ENCODE measurements at regions not wholly inside any gene's neighbourhood (a gene's known extent, or its start where the extent isn't known, plus 50 kb on each side); places are given as distances from the start of the nearest gene placed in this dataset.

DNA sequence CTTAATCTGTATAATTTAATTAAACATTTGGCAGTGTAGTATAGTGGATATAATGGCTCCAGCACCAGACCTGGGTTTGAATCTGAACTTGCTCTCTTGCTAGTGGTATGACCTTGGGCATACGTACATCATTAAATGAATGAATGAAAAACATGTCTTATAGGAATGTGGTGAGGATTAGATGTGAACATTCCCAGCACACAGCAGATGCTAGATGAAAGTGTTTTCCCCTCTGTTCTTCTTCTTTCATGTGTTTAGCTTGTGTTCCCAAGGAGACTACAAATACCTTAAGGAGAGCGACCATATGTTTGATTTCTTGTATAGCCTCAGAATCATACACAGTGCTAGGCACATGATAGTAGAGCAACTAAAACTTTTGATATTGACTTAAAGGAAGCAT, 56.5 kb downstream of the CT47B1 start:
- DNase-seq, result no peak

- DNase-seq, result no peak
These were observed 61.7 kb downstream of the CT47B1 start for GRCh38 chrX:120813982-120814381.

DNA sequence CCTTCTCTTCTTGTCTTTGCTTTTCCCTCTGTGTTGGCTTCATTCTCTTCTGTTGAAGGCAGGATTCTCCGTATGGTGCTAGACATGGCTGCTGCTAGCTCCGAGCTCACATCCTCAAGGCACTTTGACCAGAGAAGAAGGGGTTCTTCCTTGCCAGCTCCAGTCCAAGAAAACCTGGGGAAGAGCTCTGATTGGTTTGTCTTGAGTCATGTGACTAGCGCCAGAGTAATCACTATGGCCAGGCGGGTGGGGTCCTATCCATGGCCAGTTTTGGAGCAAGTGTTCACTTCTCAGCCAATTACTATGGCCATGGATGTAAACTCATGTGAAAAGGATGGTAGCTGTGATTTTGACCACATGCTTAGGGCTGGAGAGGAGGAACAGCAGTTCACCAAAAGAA, 74.2 kb downstream of the CT47B1 start:
- DNase-seq, result no peak

DNA sequence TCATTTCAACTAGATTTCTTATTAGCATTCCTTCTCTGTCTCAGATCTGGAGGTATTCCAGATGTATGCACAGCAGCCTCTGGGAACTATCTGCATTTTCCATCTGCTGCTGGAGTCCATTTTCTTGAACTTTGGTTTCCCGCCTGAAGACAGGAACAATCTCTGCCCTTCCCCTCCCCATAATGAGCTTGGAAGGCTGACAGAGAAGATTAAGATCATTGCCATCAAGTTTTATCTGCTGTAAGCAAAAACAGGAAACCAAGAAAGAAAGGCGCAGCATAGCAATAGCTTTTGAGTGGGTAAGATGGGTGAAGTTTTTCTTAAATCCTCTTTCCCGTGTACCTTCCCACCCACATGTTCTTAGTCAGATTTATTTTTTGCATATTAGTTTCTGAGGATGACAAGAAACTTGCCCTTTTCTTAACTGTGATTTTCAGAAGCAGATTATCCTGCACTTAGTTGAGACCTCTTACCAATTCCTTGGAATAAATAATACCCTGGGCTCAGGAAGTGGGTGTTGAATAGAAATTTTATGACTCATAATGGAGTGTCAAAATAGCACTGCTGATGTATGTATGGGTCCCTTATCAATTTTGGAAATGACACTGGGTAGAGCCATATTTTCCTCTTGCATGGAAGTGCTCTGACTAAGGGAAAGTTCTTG, 78.3 kb downstream of the CT47B1 start:
- no peak for DNase-seq

GRCh38 chrX:120795301-120795700, 80.4 kb downstream of the CT47B1 start:
- DNase-seq, result no peak

GRCh38 chrX:120794525-120794975, 81.1 kb downstream of the CT47B1 start:
- DNase-seq, result no peak

- no peak for DNase-seq
These were observed 82.6 kb downstream of the CT47B1 start for GRCh38 chrX:120793098-120793497.

GRCh38 chrX:120791013-120791643, 84.5 kb downstream of the CT47B1 start:
- DNase-seq, result peak; percentile 56

DNA sequence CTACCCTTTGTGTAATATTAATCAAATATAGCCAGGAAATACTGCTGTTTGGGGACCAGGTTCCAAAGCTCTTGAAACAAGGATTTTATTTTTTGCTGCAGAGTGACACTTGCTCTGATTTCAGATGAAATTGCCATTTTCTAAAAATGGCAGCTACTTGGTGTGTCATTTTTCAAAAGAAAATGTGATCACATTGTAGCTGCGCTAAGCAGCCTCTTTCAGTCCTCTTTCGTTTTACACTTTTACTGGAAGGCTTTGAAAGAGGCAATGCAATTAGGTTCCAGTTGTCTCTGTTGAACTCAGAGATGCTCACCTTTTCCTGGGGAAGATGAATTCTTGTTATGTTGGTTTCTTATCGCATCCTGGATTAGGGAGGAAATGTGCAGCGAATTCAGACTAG, 85.1 kb downstream of the CT47B1 start:
- no peak for DNase-seq

DNA sequence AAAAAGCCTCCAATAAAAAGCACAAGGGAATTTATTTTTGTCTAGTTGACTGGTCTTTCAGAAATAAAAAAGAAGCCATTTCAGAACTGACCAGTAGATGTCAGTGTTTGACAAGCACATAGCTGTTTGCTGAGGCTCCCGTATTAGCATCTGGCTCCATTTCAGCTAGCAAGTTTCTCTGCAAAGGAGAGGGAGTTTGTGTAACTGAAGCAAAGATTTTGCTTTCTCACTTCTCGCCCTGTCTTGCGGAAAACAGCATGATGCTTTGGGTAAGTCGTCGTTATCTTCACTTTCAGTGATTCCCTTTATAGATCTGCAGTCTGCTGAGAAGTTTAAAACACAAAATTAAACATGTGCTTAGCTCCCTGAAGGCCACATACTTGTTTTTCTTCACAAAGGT, 85.5 kb downstream of the CT47B1 start:
- DNase-seq, result peak; percentile 81

DNA sequence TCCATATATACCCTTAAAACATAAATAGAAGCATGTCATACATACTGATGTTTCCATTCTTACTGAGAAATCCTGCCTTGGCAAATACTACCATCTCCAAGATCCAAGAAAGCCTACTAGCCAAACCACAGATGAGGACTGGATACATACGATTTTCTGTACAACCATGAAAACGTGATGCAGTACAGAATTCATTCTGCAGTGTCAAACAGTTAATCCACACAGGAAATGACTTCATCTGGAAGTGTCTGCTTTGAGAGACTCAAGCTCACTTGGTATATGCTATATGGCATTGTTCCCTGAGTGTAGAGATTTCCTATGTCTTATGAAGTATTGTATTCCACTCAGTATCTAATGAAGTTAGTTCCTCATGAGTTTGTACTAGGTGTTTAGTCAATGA, 94.3 kb downstream of the CT47B1 start:
- DNase-seq, result peak; percentile 63

- no peak for DNase-seq
These were observed 99.7 kb downstream of the CT47B1 start for GRCh38 chrX:120775959-120776358.

DNA sequence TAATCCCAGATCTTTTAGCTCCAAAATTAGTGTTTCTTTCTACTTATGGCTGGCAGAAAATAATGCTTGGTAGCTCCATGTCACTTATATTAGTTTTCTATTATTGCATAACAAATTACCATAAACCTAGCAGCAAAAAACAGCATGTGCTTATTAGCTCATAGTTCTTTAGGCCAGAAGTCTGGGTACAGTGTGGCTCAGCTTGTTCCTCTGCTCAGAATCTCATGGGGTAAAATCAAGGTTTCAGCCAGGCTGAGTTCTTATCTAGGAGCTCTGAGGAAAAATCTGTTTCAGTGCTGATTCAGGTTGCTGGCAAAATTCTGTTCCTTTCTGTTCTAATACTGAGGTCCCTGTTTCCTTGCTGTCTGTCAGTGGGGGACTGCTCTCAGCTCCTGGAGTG, 101.1 kb downstream of the CT47B1 start:
- no peak for DNase-seq

DNA sequence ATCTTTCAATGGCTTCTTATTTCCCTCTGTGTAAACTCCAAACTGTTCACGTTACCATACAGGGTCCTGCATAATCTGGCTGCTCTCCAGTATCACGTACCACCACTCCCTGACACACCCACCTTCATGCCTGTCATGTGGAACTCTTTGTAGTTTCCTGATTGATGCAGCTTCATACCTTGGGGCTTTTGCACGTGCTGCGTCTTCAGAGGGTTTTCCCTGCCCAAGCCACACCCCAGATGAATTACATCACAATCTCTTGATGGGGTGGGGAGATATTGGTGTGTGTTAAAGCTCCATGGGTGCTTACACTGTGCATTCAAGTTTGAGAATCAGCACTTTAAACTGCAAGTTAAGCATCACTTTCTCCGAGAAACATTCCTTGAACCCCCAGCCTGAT, 101.9 kb downstream of the CT47B1 start:
- DNase-seq, result no peak

GRCh38 chrX:120769576-120770341, 105.9 kb downstream of the CT47B1 start:
- peak; percentile 78 for DNase-seq

DNA sequence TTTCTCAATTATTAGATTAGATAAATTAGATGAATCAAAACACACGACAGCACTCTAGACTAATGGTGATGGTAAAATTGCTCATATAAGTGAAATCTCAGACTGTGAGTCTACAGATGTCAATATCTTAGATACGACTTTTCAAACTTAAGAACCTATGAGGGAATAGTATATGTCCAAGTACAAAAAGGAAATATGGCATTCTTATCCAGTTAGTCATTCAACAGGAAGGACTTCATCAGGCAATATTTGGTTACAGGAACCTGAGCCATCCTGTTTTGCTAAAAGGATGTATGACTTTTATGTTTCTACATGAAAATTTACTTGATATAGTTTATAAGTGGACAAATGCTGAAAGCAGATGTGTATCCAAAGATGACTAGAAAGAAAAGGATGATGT, 107.0 kb downstream of the CT47B1 start:
- DNase-seq, result peak; percentile 43

GRCh38 chrX:120768254-120768653, 107.4 kb downstream of the CT47B1 start:
- no peak for DNase-seq

- peak; percentile 60 for DNase-seq
These were observed 112.4 kb downstream of the CT47B1 start for GRCh38 chrX:120763269-120763668.

GRCh38 chrX:120761810-120762209, 113.9 kb downstream of the CT47B1 start:
- DNase-seq, result peak; percentile 51

GRCh38 chrX:120759685-120760084, 116.0 kb downstream of the CT47B1 start:
- peak; percentile 3 for DNase-seq

GRCh38 chrX:120755066-120755846, 120.4 kb downstream of the CT47B1 start:
- peak; percentile 86 for DNase-seq

- peak; percentile 64 for DNase-seq
These were observed 122.0 kb downstream of the CT47B1 start for GRCh38 chrX:120753413-120754251.
